GM23338 (cell line): ENCODE measurements at regions not wholly inside any gene's neighbourhood (a gene's known extent, or its start where the extent isn't known, plus 50 kb on each side); places are given as distances from the start of the nearest gene placed in this dataset.

Experiments used
- CREB1 ChIP-seq: fragments of 250-450 bp; sonication (Bioruptor Pico); IDR thresholded peaks from 2 replicates; pipeline ENCODE4 v1.5.0; 2020; ENCODE audit warnings: low read depth, mild to moderate bottlenecking, moderate library complexity
- CTCF ChIP-seq, 2 experiments: fragments of 200-600 bp in 1 of 2; sonication (generic) in 1 of 2; conservative IDR thresholded peaks; 2 replicates each; pipeline versions ENCODE4 v1.5.1 to v1.6.1; 2016 to 2017; ENCODE audit warnings: antibody characterized with exemption in 2 of 2, low read depth in 2 of 2, mild to moderate bottlenecking in 2 of 2, moderate library complexity in 1 of 2
- ETS1 ChIP-seq: IDR thresholded peaks from 2 replicates; pipeline ENCODE4 v1.6.1; 2016; ENCODE audit warnings: antibody characterized with exemption
- EZH2 ChIP-seq: fragments of 200-600 bp; sonication (generic); IDR thresholded peaks from one replicate; pipeline ENCODE4 v1.8.0; 2017; ENCODE audit warnings: antibody characterized with exemption, mild to moderate bottlenecking, low read depth; ENCODE audit not compliant: unreplicated experiment
- JUNB ChIP-seq: IDR thresholded peaks from one replicate; pipeline ENCODE4 v1.6.1; 2016; ENCODE audit warnings: antibody characterized with exemption; ENCODE audit not compliant: unreplicated experiment
- POLR2AphosphoS5 ChIP-seq: IDR thresholded peaks from 2 replicates; pipeline ENCODE4 v1.6.1; 2016; ENCODE audit warnings: antibody characterized with exemption, low read depth

GRCh38 chr1:218575079-218575478, 229.9 kb downstream of the TGFB2 start:
- no peak for TF ChIP-seq ETS1
- TF ChIP-seq CTCF (conservative IDR thresholded peaks at IDR 0.05; ENCODE audit: low read depth in 2 of 2), result no peak
- TF ChIP-seq EZH2, result no peak
- TF ChIP-seq CREB1 (CRISPR knock-in tag), result no peak
- TF ChIP-seq JUNB, result no peak
- TF ChIP-seq POLR2AphosphoS5, result no peak
